PFSK-1 (cell line): ENCODE measurements at regions not wholly inside any gene's neighbourhood (a gene's known extent, or its start where the extent isn't known, plus 50 kb on each side); places are given as distances from the start of the nearest gene placed in this dataset.

Experiments used
- FOXP2 ChIP-seq: optimal IDR thresholded peaks from 2 replicates; pipeline ENCODE3; 2011; ENCODE audit warnings: borderline replicate concordance, control low read depth, inconsistent platforms; ENCODE audit not compliant: insufficient read depth; ENCODE audit errors: extremely low read length, extremely low read depth
- POLR2AphosphoS5 ChIP-seq: IDR thresholded peaks from 2 replicates; pipeline ENCODE4 v1.6.1; 2012; ENCODE audit warnings: low read depth, mild to moderate bottlenecking, control low read depth, low read length, moderate library complexity
- SIN3A ChIP-seq: IDR thresholded peaks from 2 replicates; pipeline ENCODE4 v1.6.1; 2012; ENCODE audit warnings: mild to moderate bottlenecking, low read length, moderate library complexity, borderline replicate concordance; ENCODE audit not compliant: insufficient read depth
- TAF1 ChIP-seq: IDR thresholded peaks from 2 replicates; pipeline ENCODE4 v1.6.1; 2012; ENCODE audit warnings: low read length, control low read depth, borderline replicate concordance; ENCODE audit not compliant: insufficient read depth
- TF ChIP-seq, protein P1 (sequence below), 2 experiments: IDR thresholded peaks; 2 replicates each; pipeline versions ENCODE4 v1.6.1 to v1.8.0; 2011 to 2012; ENCODE audit warnings: low read depth in 2 of 2, low read length in 2 of 2, control low read depth in 1 of 2, inconsistent platforms in 1 of 2, mild to moderate bottlenecking in 1 of 2, moderate library complexity in 1 of 2; ENCODE audit not compliant: insufficient read depth in 1 of 2

- TF ChIP-seq SIN3A (no peak), TAF1 (no peak), FOXP2 (no peak), POLR2AphosphoS5 (no peak)
- TF ChIP-seq, protein P1, sequence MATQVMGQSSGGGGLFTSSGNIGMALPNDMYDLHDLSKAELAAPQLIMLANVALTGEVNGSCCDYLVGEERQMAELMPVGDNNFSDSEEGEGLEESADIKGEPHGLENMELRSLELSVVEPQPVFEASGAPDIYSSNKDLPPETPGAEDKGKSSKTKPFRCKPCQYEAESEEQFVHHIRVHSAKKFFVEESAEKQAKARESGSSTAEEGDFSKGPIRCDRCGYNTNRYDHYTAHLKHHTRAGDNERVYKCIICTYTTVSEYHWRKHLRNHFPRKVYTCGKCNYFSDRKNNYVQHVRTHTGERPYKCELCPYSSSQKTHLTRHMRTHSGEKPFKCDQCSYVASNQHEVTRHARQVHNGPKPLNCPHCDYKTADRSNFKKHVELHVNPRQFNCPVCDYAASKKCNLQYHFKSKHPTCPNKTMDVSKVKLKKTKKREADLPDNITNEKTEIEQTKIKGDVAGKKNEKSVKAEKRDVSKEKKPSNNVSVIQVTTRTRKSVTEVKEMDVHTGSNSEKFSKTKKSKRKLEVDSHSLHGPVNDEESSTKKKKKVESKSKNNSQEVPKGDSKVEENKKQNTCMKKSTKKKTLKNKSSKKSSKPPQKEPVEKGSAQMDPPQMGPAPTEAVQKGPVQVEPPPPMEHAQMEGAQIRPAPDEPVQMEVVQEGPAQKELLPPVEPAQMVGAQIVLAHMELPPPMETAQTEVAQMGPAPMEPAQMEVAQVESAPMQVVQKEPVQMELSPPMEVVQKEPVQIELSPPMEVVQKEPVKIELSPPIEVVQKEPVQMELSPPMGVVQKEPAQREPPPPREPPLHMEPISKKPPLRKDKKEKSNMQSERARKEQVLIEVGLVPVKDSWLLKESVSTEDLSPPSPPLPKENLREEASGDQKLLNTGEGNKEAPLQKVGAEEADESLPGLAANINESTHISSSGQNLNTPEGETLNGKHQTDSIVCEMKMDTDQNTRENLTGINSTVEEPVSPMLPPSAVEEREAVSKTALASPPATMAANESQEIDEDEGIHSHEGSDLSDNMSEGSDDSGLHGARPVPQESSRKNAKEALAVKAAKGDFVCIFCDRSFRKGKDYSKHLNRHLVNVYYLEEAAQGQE (IDR thresholded peaks at IDR 0.05; ENCODE audit: insufficient read depth in 1 of 2, low read depth in 2 of 2, low read length in 2 of 2): no peak
Measured at GRCh38 chr6:155829646-155830045, 374.0 kb upstream of the NOX3 start.

- TF ChIP-seq SIN3A: no peak
- no peak for TF ChIP-seq POLR2AphosphoS5
- no peak for TF ChIP-seq TAF1
- TF ChIP-seq FOXP2: no peak
- TF ChIP-seq, protein P1 (IDR thresholded peaks at IDR 0.05; ENCODE audit: insufficient read depth in 1 of 2, low read depth in 2 of 2, low read length in 2 of 2): no peak
Measured at GRCh38 chr6:155828989-155829388, 373.4 kb upstream of the NOX3 start.

DNA sequence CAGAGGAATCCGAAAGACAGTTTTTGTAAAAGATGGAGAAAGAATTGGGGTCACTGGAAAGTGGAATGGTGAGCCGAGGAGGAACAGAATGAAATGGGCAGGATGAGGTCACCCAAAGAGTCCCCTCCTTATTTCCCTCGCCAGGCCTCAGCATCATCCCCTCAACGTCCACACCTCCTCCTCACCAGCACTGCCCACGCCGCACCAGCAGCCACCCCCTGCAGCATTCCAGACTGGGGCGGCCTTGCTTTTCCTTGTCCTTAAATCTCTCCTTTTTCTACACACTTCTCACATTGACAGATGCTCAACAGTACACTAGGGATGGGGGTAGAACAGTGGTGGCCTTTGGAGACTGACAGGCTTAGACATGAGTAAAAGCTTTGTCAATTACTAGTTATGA, 363.1 kb upstream of the NOX3 start:
- TF ChIP-seq TAF1: no peak
- TF ChIP-seq, protein P1 (IDR thresholded peaks at IDR 0.05; ENCODE audit: insufficient read depth in 1 of 2, low read depth in 2 of 2, low read length in 2 of 2): no peak
- no peak for TF ChIP-seq FOXP2
- TF ChIP-seq SIN3A: no peak
- no peak for TF ChIP-seq POLR2AphosphoS5

GRCh38 chr6:155813548-155813947, 357.9 kb upstream of the NOX3 start:
- TF ChIP-seq FOXP2: no peak
- TF ChIP-seq, protein P1 (IDR thresholded peaks at IDR 0.05; ENCODE audit: insufficient read depth in 1 of 2, low read depth in 2 of 2, low read length in 2 of 2): no peak
- TF ChIP-seq SIN3A: no peak
- TF ChIP-seq POLR2AphosphoS5: no peak
- TF ChIP-seq TAF1: no peak

DNA sequence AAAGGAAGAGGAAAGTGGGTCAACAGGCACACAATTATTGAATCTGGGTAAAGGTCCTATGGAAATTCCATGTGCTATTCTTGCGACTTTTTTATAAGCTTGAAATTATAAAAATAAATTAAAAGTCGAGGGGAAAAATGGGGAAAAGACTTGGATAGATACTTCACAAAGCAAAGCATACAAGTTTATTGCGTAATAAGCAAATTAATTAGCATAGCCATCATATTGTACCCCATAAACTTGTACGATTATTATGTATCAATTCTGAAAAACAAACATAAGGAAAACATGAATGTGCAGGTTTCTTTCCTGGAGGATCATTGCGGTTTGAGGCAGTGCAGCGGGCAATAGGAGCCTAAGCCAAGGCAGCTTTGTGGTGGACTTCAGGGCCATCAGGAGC, 351.6 kb upstream of the NOX3 start:
- TF ChIP-seq POLR2AphosphoS5: no peak
- TF ChIP-seq, protein P1 (IDR thresholded peaks at IDR 0.05; ENCODE audit: insufficient read depth in 1 of 2, low read depth in 2 of 2, low read length in 2 of 2): no peak
